H54 (cell line): ENCODE measurements at regions not wholly inside any gene's neighbourhood (a gene's known extent, or its start where the extent isn't known, plus 50 kb on each side); places are given as distances from the start of the nearest gene placed in this dataset.
"Not testable (repeated sequence)": the region's sequence is repeated elsewhere in the genome, so short reads cannot be mapped to it uniquely, and the experiment has no call there.

Experiments
- DNase-seq: peaks from one replicate; pipeline ENCODE4 v3.0.0; 2011; ENCODE audit warnings: low spot score, mixed read lengths; ENCODE audit not compliant: insufficient read length
- FAIRE-seq: peaks from 3 replicates; lab custom pipeline; 2011; peaks lifted over from hg19 to GRCh38; lab: Jason Lieb, UNC
- POLR2A ChIP-seq: IDR thresholded peaks from 2 replicates; pipeline ENCODE4 v1.6.1; 2011; ENCODE audit warnings: low read depth, mild to moderate bottlenecking, low read length

- DNase-seq = no peak
- FAIRE-seq = no peak
- TF ChIP-seq POLR2A = no peak
Measured at GRCh38 chr2:184157141-184157540, 441.2 kb upstream of the ZNF804A start.

- no peak for TF ChIP-seq POLR2A
- FAIRE-seq (no peak), DNase-seq (no peak)
Measured at GRCh38 chr2:184162426-184162825, 435.9 kb upstream of the ZNF804A start.

- FAIRE-seq, DNase-seq: not testable (repeated sequence)
Measured at GRCh38 chr2:184168823-184169222, 429.5 kb upstream of the ZNF804A start.

GRCh38 chr2:184169366-184169765, 429.0 kb upstream of the ZNF804A start:
- TF ChIP-seq POLR2A = no peak
- FAIRE-seq (no peak), DNase-seq (no peak)

- no peak for FAIRE-seq
- DNase-seq = no peak
- TF ChIP-seq POLR2A = no peak
Measured at GRCh38 chr2:184174493-184175104, 423.7 kb upstream of the ZNF804A start.

GRCh38 chr2:184178229-184178628, 420.1 kb upstream of the ZNF804A start:
- FAIRE-seq (no peak), DNase-seq (no peak)
- no peak for TF ChIP-seq POLR2A

- DNase-seq (no peak), FAIRE-seq (no peak)
- TF ChIP-seq POLR2A = no peak
Measured at GRCh38 chr2:184186436-184186835, 411.9 kb upstream of the ZNF804A start.

GRCh38 chr2:184187421-184187971, 410.8 kb upstream of the ZNF804A start:
- no peak for DNase-seq
- TF ChIP-seq POLR2A = no peak
- no peak for FAIRE-seq

GRCh38 chr2:184190725-184191124, 407.6 kb upstream of the ZNF804A start:
- DNase-seq (no peak), FAIRE-seq (no peak)
- TF ChIP-seq POLR2A = no peak

GRCh38 chr2:184192649-184193048, 405.7 kb upstream of the ZNF804A start:
- DNase-seq (no peak), FAIRE-seq (no peak)
- no peak for TF ChIP-seq POLR2A

- TF ChIP-seq POLR2A = no peak
- no peak for FAIRE-seq
- DNase-seq = no peak
Measured at GRCh38 chr2:184197413-184197812, 400.9 kb upstream of the ZNF804A start.

GRCh38 chr2:184198791-184199190, 399.5 kb upstream of the ZNF804A start:
- not testable (repeated sequence) for DNase-seq, FAIRE-seq

- FAIRE-seq = no peak
- no peak for TF ChIP-seq POLR2A
- DNase-seq = no peak
Measured at GRCh38 chr2:184199274-184199673, 399.1 kb upstream of the ZNF804A start.

- DNase-seq (no peak), FAIRE-seq (no peak)
- no peak for TF ChIP-seq POLR2A
Measured at GRCh38 chr2:184201246-184201645, 397.1 kb upstream of the ZNF804A start.

- no peak for TF ChIP-seq POLR2A
- FAIRE-seq = no peak
Measured at GRCh38 chr2:184203661-184204060, 394.7 kb upstream of the ZNF804A start.

More at GRCh38 chr2:184203661-184204060, 394.7 kb upstream of the ZNF804A start:
- DNase-seq = no peak
